NCI-H748 treated with DMSO at 0.1 percent for 48 hours (cell line): ENCODE measurements at regions not wholly inside any gene's neighbourhood (a gene's known extent, or its start where the extent isn't known, plus 50 kb on each side); places are given as distances from the start of the nearest gene placed in this dataset.
"Not testable (repeated sequence)": the region's sequence is repeated elsewhere in the genome, so short reads cannot be mapped to it uniquely, and the experiment has no call there.

Source experiments
- DNase-seq: peaks from one replicate; lab custom pipeline; 2025; lab: John Stamatoyannopoulos, UW

DNA sequence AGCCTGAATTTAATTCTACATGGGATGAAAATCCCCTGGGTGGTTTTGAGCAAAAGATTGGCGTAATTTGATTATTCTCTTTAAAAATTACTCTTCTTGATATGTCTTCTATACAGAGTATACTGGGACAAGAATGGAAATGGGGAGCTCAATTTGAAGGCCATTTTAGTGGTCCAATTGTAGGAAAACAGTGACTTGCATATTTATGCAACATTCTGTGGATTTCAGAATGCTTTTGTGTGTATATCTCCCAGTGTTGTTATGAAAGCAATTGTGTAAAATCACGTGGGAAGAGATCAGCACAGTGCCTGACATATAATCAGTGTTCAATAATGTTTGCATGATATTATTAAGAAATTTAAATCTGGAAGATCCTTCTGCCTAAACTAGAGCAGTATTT is 575.9 kb upstream of the PBX1 start:
- no peak for DNase-seq

DNA sequence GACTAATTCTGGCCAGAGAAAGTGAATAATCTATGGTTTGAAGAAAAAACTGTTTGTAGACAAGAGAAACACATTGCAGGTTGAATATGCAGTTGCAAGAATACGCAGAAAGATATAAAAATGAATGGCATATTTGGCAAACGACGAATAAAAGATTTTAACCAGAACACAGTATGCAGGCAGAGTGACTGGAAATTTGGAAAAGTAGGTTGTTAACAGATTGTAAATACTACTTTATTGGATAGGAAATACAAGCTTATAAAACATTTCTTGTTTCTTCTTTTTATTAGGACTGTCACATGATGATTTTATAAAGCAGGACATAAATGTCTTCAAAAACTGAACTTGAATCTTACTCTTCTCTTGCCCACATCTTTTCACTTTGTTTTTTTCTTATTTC is 573.3 kb upstream of the PBX1 start:
- DNase-seq: no peak

DNA sequence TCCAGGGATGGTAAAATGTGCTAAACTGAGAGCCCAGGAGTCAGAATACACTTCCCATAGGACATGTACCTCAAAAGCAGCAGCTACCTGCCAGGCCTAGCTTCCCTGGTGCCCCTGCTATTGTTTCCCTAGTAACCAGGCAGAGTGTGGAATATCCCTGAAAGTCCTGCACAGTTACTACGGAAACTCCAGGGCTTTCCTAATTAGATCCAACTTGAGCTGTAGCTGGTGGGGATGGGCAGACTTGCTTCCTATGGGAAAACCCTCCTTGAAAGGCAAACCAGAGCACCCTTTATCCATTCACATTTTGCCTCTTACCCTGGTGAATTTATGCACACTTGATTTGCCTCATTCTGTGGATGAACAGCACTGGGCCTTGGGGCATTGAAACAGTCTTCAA is 559.9 kb upstream of the PBX1 start:
- no peak for DNase-seq

DNA sequence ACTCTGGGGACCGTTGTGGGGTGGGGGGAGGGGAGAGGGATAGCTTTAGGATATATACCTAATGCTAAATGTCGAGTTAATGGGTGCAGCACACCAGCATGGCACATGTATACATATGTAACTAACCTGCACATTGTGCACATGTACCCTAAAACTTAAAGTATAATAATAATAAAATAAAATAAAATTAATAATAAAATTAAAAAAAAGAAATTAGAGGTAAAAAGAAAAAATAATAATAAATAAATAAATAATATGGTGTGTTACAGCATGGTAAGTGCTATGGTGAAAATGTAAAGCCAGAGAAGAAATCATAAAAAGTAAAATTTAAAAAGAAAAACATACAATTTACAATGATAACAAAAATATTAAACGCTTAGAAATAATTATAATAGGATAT is 552.8 kb upstream of the PBX1 start:
- DNase-seq: not testable (repeated sequence)

DNA sequence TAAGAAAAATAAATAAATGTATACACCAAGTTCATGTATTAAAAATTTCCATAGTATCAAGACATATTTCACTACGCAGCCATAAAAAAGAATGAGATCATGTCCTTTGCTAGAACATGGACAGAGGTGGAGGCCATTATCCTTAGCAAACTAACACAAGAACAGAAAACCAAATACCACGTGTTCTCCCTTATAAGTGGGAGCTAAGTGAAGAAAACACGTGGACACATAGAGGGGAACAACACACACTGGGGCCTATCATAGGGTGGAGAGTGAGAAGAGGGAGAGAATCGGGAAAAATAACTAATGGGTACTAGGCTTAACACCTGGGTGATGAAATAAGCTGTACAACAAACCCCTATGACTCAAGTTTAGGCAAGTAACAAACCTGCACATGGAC is 552.4 kb upstream of the PBX1 start:
- no peak for DNase-seq

DNA sequence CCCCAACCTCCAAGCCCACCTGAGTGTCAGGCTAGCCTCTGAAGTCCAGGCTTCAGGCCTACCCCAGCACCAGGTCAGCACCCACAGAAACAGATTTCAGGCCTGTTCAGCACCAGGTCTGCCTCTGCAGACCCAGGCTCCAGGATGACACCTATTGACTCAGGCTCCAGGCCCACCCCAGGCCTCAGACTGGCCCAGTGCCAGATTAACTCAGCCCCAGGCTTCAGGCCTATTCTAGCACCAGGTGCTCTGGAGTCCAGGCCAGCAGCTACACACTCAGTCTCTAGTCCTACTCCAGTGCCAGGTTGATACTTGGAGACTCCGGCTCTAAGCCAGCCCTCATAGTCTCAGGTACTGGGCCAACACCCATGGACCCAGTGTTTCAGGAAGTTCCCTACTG is 541.7 kb upstream of the PBX1 start:
- no peak for DNase-seq

DNA sequence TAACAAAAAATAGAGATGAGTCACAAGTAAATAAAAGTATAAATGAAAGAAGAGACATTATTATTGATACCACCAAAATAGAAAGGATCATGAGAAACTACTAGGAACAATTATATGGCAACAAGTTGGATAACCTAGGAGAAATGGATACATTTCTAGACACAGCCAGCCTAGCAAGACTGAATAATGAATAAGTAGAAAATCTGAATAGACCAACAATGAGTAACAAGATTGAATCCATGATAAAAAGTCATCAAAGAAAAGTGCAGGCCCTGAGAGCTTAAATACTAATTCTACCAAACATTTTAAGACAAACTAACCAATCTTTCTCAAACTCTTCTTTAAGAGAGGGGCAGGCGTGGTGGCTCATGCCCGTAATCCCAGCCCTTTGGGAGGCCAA is 538.6 kb upstream of the PBX1 start:
- no peak for DNase-seq

DNA sequence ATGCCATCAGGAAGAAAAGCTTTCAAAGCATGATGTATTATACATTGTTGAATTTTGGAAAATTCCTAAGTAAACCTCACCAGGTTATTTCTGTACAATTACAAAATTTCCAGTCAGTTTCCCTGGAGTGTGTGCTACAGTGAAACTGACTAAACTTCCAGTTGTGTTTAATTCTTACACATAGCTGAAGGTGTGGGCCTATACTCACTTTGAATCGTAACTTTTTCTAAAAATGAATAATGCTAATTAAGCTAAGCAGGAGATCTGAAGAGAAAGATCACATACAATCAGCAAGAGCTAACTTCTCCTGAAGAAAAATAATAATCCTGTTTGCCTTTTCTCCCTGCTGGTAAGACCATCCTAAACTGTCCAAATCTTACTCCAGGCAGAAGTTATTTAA is 537.2 kb upstream of the PBX1 start:
- DNase-seq: no peak

DNA sequence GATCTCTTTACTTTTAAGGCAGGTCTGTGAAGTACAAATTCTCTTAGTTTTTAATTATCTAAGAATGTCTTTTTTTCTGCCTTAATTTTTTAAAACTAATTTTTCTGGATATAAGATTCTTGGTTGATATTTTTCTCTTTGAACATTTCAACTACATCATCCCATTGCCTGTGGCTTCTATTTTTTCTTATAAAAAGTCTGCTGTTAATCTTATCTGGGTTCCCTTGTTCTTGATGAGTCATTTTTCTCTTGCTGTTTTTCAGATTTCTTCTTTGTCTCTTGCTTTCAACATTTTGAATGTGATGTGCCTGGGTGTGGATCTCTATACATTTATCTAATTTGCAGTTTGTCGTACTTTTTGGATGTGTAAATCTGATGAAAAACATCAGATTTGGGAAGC is 525.2 kb upstream of the PBX1 start:
- DNase-seq: no peak

DNA sequence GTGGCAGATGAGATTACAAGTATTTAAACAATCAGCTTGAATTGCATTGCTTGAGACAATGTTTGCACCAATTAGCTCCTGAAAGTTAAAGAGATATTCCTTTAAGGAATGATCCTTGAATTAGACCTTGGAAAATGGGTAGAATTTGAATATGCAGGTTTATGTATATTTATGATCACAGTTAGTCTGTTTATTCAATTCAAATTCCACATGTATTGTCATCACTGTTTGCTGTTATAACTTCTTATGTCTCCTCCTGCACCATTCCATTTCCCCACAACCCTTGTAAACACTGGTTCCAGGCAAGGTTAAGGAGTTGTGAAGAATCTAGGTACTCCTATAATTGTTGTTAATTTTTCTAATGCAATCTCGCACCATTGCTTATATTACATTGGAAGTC is 518.2 kb upstream of the PBX1 start:
- DNase-seq: no peak

DNA sequence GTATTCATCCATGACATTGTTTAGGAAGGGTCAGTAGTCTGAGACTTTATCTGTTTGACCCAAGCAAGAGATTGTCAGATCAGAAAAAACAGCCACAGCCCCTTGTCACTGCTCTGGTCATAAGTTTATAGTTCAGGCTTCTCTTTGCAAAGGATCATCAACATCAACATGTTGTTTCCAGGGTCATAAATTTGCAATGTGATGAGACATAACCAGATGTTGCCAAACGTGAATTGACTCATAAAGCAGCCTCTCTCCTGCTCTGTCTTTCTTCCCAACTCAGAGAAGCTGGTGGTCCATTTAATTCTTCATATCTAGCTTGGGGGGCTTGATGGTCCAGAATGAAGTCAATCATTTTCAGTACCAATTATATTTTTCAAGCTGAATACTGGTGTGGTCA is 507.2 kb upstream of the PBX1 start:
- DNase-seq: no peak

DNA sequence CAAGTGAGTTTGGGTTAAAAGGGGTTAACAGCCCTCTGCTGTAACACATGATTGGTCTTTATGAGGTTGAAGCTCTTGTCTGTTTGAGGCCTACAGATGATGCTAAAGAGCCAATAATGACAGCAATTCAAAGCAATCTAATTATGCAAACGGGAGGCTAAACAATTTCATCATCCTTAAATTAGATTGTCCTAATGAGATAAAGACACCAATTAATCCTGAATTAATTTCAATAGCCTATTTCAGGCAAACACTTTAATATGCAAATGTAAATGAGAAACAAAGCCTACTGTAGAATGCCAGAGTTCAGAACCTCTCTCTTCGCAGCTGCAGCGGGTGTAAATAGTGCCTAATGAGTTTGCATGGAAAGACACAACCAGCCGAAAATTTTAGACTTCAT is 504.7 kb upstream of the PBX1 start:
- DNase-seq: no peak

DNA sequence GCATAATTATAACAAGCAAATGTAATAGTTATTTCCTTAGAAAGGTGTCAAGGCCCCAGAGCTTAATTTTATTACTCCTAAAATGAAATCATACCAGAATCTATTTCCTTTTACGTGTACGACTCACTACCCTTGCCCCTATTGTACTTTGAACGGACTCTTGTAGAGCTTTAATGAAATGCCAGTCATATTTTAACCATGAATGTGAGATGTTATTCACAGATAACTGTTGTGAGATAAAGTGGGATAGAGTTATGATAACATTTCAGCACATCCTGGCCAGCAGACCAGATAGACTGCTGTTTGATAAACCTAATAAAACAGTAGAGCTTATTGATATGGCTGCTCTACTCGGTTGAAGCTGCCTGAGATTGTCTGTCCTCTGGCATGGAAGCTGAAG is 500.8 kb upstream of the PBX1 start:
- DNase-seq: no peak

DNA sequence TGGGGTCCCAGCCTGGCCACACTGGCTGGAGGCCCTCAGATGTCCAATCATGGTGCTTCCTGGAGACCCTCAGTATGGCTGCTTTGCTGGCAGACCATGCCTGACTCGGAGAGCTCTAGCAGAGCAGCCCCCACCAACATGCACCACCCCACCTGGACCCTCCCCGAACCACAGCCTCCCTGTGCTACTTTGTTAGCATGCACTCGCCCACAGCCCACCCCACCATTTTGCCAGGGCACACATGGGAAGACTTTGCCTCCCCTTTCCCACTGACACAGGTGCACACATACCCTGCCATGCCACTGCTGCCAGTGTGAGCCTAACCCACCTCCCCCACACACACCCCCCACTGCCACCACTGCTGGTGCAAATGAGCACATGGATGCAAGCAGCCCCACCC is 497.5 kb upstream of the PBX1 start:
- DNase-seq: no peak

DNA sequence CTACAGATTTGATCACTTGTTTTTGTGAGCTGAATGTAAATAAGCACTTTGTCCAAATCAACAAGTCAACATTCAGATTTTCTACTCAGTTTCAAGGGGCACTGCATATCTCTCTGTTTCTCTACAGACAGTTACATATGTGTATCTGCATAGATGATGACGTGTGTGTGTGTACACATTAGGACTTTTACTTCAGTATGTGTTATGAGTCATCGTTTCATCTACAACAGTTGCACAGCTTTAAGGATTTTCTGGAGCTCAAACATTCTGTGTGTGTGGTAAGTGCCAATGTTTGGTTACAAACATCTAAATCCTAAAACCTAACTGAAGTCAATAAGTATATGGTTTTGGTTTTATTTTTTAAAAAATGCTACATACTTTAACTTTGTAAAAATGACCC is 494.5 kb upstream of the PBX1 start:
- no peak for DNase-seq

DNA sequence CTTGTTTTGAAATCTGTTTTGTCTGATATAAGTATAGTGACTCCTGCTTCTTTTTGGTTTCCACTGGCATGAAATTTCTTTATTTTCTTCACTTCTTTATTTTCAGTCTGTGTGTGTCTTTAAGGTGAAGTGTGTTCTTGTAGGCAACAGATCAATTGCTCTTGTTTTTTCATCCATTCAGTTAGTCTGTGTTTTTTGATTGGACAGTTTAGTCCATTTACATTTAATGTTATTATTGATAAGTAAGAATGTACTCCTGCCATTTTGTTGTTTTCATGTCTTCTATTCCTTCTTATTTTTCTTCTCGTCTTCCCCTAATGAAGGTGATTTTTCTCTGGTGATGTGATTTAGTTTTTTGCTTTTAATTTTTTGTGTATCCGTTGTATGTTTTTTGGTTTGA is 487.7 kb upstream of the PBX1 start:
- DNase-seq: no peak

DNA sequence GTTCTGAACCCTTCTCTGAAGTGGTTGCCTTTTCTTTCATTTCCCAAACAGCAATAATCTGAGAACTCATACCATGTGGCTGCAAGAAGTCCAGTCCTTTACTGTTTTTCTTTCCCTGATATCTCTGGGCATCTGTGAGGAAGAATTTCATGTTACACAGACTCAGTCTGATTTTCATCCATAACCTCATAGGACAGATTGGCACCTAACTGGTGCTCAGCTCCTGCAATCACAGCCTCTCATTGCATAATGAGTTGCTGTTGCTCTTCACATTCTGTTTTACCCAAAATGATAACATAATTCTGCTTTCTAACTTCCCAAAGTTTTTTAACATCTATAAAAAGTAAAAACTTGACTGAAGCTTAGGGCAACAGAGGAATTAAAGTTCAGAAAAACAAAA is 472.2 kb upstream of the PBX1 start:
- DNase-seq: no peak

DNA sequence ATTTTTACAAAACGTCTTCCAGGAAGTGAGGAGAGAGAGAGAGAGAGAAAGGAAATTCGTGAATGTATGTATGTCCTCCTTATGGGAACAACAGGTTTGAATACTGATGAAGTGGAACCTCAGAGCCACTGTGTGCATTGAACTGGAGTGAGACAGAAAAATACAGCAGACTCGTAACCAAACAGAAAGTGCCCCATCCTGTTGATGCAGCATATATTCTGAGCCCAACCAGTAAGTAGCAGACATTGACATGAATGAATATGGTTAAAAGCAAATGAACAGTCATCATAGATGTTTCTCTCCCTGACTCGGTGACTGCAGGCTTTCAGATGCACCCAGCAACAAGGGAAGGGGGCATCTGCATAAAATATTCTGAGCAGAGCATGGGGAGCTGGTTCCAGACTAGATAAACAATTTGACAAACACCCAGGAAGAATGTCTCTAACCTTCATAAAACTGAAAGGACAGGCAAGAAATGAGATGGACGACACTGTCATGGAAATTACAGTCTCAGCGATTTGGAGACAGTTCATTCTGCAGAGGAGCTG is 471.0 kb upstream of the PBX1 start:
- DNase-seq: no peak

DNA sequence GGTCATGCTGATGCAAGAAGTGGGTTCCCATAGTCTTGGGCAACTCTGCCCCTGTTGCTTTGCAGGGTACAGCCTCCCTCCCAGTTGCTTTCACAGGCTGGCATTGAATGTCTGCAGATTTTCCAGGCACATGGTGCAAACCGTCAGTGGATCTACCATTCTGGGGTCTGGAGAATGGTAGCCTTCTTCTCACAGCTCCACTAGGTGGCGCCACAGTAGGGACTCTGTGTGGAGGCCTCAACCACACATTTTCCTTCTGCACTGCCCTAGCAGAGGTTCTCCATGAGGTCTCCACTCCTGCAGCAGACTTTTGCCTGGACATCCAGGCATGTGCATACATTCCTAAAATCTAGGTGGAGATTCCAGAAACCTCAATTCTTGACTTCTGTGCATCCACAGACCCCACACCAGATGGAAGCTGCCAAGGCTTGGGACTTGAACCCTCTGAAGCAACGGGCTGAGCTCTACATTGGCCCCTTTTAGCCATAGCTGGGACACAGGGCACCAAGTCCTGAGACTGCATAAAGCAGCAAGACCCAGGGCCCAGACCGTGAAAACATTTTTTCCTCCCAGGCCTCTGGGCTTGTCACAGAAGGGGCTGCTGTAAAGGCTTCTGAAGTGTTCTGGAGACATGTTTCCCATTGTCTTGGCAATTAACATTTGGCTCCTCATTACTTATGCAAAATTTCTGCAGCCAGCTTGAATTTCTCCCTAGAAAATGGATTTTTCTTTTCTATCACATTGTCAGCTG is 466.2 kb upstream of the PBX1 start:
- DNase-seq: no peak

DNA sequence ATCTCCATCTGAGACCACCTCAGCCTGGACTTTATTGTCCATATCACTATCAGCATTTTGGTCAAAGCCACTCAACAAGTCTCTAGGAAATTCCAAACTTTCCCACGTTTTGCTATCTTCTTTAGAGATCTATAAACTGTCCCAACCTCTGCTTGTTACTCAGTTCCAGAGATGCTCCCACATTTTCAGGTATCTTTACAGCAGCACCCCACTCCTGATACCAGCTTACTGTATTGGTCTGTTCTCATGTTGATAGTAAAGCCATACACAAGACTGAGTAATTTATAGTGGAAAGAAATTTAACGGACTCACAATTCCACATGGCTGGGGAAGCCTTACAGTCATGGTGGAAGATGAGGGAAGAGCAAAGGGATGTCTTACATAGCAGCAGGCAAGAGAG is 465.4 kb upstream of the PBX1 start:
- DNase-seq: no peak

DNA sequence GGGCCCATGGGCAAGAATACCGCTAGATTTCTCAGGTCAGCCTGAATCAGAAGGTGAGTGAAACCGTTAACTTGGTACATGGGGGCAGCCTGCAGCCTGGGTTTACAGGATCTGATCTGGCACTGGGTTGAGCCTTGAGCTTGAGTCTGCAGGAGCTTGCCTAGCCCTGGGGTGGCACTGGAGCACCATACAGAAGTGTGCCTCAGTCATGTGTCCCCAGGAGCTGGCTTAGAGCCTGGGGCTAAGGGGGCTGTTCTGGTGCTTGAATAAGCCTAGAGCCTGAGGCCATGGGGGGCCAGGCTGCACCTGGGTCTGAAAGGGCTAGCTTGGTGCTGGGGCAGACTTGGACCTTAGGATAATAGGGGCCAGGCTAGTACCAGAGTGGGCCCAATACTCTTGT is 457.2 kb upstream of the PBX1 start:
- DNase-seq: no peak

DNA sequence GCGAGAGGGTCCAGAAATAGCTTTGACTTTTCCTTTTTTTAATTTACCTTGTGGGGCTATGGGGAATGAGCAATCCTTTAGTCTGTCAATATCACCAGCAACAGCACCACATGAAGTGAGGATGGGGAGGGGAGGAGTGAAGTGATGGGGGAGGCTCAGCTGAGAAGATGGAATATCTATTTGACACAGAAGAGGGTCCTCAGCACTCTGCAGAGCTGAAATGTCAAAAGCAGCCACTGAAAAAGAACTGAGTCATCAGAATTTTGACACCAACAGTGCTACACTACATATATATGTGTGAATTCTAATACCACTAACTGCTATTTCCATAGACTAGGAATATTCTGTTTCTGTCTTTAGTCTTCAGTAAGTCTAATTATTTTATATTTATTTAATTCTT is 427.0 kb upstream of the PBX1 start:
- no peak for DNase-seq

DNA sequence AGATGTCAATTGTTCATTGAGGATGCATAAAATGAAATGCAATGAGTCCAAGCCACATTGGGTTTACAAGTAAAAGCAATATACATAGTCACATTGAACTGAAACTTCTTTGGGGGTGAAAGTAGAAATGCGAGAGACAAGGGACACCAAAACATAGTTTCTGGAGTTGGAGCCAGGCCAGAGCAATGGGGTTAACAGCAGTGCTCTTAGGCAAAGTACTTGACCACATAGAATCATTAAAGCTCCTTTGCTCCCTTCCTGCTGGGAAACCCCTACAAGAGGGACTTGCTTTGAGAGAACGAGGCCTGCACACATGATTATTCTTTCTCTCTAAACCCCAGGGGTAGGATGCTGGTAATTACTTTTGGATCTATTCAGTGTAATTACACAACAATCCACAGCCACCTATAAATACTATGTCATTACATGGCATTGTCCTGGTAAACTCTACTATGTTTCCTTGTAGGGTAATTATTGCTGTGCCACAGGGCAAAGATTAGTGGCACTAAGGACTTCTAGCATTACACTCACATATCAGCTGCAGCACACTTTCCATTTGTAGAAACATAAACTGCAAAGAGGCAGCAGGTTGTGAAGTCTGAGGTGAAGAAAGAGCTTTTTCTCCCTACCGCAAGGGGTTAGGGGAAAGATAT is 421.6 kb upstream of the PBX1 start:
- peak; percentile 96 for DNase-seq

DNA sequence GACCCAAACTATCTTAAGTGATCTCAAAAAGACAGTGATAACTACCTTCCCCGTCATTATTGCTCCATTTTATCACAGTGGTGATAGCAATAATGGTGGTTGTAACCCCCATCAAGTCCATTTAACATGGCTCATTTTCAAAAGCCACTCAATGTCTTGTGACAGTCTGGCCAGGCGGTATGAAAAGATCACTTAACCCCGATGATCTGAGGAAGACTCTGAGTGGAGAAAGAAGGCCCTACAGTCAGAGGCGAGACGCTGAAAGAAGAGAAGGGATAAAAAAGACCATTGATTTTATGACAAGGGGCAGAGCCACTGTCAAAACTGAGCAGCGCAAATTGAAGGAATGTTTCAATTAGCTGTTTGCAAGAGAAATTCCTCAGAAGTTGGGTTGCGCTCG is 417.2 kb upstream of the PBX1 start:
- no peak for DNase-seq
